ENCODE measurements at regions not wholly inside any gene's neighbourhood (a gene's known extent, or its start where the extent isn't known, plus 50 kb on each side); places are given as distances from the start of the nearest gene placed in this dataset.
"Not testable (repeated sequence)": the region's sequence is repeated elsewhere in the genome, so short reads cannot be mapped to it uniquely, and the experiment has no call there.

DNA sequence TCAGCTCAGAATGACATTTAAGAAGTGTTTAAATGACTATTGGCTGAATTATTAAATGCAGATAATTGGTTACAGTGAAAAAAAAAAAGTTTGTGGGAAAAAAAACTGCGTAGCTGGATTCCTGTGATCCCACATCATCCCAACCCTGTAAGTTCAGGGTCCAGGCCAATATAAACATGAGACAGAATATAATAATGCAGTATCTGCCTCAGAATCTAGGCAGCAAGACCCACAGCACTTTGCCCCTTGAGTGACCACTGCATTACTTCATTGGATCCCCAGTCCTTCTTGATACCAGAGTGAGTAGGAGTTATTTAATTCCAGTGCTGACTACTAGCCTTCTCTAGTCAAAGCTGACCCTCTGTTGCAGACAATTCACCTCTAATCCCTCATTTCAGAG is 272.6 kb downstream of the CCER1 start:
- no peak for DNase-seq (ENCODE audit: insufficient read length, low spot score)
- no peak for FAIRE-seq
- TF ChIP-seq, protein P1, sequence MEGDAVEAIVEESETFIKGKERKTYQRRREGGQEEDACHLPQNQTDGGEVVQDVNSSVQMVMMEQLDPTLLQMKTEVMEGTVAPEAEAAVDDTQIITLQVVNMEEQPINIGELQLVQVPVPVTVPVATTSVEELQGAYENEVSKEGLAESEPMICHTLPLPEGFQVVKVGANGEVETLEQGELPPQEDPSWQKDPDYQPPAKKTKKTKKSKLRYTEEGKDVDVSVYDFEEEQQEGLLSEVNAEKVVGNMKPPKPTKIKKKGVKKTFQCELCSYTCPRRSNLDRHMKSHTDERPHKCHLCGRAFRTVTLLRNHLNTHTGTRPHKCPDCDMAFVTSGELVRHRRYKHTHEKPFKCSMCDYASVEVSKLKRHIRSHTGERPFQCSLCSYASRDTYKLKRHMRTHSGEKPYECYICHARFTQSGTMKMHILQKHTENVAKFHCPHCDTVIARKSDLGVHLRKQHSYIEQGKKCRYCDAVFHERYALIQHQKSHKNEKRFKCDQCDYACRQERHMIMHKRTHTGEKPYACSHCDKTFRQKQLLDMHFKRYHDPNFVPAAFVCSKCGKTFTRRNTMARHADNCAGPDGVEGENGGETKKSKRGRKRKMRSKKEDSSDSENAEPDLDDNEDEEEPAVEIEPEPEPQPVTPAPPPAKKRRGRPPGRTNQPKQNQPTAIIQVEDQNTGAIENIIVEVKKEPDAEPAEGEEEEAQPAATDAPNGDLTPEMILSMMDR (IDR thresholded peaks at IDR 0.05; ENCODE audit: insufficient read depth, missing control alignments): no peak

DNA sequence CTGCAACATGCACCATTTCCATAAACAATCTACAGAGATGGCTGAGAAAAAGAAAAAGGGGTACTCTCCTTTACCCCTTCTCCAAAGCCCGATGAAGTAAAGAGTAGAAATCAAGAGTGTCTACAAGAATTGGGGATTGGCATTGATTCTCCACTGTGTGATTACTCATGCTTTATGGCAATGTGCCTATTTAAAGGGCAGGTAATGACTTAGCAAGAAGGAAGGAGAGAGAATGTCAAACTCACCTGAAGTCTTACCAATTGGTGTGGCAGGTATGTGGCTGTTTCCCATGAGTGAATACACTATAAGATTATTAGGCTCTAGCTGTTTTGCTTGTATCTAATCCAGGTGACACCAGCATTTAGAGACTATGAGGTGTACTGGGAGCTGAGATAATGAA is 275.3 kb downstream of the CCER1 start:
- DNase-seq (ENCODE audit: insufficient read length, low spot score): no peak
- no peak for FAIRE-seq
- TF ChIP-seq, protein P1 (IDR thresholded peaks at IDR 0.05; ENCODE audit: insufficient read depth, missing control alignments): no peak

DNA sequence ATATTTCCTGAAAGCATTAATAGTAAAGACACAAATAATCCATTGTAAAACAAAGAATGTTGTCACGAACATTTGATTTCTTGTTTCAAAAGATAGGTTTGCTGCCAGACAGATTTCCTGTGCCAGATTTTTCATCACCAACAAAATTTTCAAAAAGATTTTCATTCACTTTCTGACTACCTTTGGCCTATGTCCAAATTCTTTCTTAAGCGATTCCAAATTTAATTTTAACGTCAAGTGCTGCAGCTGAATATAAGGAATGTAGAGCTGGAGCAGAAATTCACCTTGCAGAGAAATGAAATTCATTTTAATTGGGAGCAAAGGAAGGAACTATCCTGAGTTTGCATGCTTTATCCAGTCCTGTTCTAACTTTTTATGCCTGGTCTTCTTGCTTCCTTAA is 277.4 kb downstream of the CCER1 start:
- TF ChIP-seq, protein P1 (IDR thresholded peaks at IDR 0.05; ENCODE audit: insufficient read depth, missing control alignments): no peak
- FAIRE-seq: no peak
- no peak for DNase-seq (ENCODE audit: insufficient read length, low spot score)

DNA sequence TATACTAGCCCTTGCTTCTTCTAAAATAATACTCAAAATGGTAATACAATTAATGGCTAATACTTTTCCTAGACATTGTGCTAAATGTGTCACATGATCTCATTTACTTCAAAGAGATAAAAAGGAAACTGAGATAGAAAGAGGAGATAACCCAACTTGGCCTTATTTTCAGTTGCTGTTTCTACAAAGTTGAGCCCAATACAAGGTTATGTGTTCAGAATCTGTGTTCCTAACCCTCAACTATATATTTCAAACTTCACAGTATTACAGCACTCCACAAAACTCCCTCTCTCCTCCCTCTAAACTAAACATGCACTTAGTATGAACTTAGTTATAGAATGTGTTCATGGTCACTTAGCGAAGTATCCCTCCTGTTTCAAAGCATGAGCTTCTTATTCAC is 277.9 kb downstream of the CCER1 start:
- no peak for FAIRE-seq
- DNase-seq (ENCODE audit: insufficient read length, low spot score): no peak
- TF ChIP-seq, protein P1 (IDR thresholded peaks at IDR 0.05; ENCODE audit: insufficient read depth, missing control alignments): no peak

DNA sequence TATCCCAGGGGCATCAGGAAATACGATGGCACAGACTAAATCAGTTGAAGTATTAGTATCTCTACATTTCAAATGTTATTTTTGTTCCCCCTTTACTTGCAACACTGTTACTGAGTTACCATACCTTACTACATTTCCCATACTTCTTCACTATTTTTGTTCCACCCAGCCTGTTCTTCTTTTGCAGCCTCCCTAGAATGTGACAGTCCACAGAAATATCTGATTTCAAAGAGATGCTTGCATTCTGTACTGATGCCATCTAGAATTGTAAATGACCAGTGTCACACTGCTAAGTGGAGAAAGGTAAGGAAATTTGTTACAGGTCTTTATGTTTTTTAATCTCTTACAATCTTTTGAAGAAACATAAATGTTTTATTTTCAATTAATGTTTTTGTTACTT is 279.9 kb downstream of the CCER1 start:
- DNase-seq (ENCODE audit: insufficient read length, low spot score) (no peak), FAIRE-seq (no peak)
- TF ChIP-seq, protein P1 (IDR thresholded peaks at IDR 0.05; ENCODE audit: insufficient read depth, missing control alignments): no peak

DNA sequence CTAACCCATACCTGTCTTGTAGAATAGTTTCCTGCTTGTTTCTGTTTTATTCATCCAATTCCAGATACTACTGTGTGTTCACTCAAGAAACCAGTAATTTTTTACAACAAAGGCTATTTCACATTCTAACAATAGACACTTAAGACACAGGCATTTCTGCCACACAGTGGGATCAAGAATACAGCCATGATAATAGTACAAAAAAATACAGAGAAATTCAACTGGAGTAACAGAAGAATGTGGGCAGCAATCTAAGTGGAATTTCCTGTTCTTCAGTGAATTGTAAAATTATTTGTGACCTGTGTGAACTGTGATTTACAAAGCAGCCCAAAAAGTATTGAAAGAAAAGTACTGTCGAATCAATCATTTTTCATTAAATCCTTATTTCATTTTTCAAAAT is 282.9 kb downstream of the CCER1 start:
- TF ChIP-seq, protein P1 (IDR thresholded peaks at IDR 0.05; ENCODE audit: insufficient read depth, missing control alignments): no peak
- FAIRE-seq (no peak), DNase-seq (ENCODE audit: insufficient read length, low spot score) (no peak)

DNA sequence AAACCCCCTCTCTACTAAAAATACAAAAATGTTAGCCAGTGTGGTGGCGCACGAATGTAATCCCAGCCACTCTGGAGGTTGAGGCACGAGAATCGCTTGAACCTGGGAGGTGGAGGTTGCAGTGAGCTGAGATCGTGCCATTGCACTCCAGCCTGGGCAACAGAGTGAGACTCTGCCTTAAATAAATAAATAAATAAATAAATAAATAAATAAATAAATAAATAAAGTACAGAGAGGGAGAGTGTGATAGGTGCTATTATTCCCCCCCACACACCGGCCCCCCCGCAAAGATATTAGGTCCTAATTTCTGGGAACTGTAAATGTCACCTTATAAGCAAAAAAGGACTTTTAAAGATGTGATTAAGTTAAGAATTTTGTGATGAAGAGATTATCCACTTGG is 291.0 kb downstream of the CCER1 start:
- DNase-seq (ENCODE audit: insufficient read length, low spot score); FAIRE-seq: not testable (repeated sequence)

DNA sequence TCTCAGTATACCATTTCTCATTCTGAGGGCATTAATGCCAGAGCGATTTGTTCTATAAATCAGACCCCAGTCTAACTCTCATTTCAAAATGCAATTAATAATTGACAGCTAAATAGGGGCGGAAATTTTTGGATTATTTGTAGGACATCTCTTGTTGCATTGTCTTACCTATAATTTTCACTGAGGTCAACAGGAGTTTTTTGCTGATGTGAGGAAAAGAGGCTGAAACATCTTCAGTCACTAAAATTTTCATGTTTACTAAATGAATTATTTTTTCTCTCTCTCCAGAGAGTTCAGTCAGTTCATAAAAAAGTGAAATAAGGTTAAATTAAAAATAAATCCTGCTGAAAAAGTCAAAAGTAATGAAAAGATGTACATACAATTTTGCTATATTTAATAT is 295.9 kb downstream of the CCER1 start:
- DNase-seq (ENCODE audit: insufficient read length, low spot score) (no peak), FAIRE-seq (no peak)
- TF ChIP-seq, protein P1 (IDR thresholded peaks at IDR 0.05; ENCODE audit: insufficient read depth, missing control alignments): no peak

Measured in D721Med (cell line).